GM21786 (cell line): ENCODE measurements at regions not wholly inside any gene's neighbourhood (a gene's known extent, or its start where the extent isn't known, plus 50 kb on each side); places are given as distances from the start of the nearest gene placed in this dataset.

Source experiments
- ATAC-seq: cut with Tn5 transposase; IDR thresholded peaks from one replicate; pipeline ENCODE4 v1.9.1; 2021; ENCODE audit not compliant: unreplicated experiment

GRCh38 chr22:49721211-49721763 is 106.4 kb downstream of the BRD1 start:
- ATAC-seq: no peak

- ATAC-seq: no peak
Measured at GRCh38 chr22:49720279-49720959, 107.3 kb downstream of the BRD1 start.

- no peak for ATAC-seq
Measured at GRCh38 chr22:49719046-49719445, 108.6 kb downstream of the BRD1 start.

GRCh38 chr22:49718396-49718795 is 109.3 kb downstream of the BRD1 start:
- no peak for ATAC-seq

- ATAC-seq: no peak
Measured at GRCh38 chr22:49717322-49717919, 110.3 kb downstream of the BRD1 start.

GRCh38 chr22:49716441-49716840 is 111.2 kb downstream of the BRD1 start:
- ATAC-seq: no peak

GRCh38 chr22:49715450-49715849 is 112.2 kb downstream of the BRD1 start:
- ATAC-seq: no peak

- ATAC-seq: no peak
Measured at GRCh38 chr22:49713003-49713402, 114.7 kb downstream of the BRD1 start.

- ATAC-seq: no peak
Measured at GRCh38 chr22:49712195-49712791, 115.4 kb downstream of the BRD1 start.

GRCh38 chr22:49710746-49711145 is 116.9 kb downstream of the BRD1 start:
- no peak for ATAC-seq

- ATAC-seq: no peak
Measured at GRCh38 chr22:49709464-49709863, 118.2 kb downstream of the BRD1 start.

- ATAC-seq: no peak
Measured at GRCh38 chr22:49705972-49706352, 121.7 kb downstream of the BRD1 start.

- ATAC-seq: no peak
Measured at GRCh38 chr22:49705216-49705971, 122.3 kb downstream of the BRD1 start.

GRCh38 chr22:49704345-49705215 is 123.1 kb downstream of the BRD1 start:
- ATAC-seq: no peak

GRCh38 chr22:49703990-49704344 is 123.7 kb downstream of the BRD1 start:
- no peak for ATAC-seq

GRCh38 chr22:49703505-49703904 is 124.2 kb downstream of the BRD1 start:
- ATAC-seq: no peak

- ATAC-seq: no peak
Measured at GRCh38 chr22:49702068-49702397, 125.6 kb downstream of the BRD1 start.

GRCh38 chr22:49701380-49702067 is 126.1 kb downstream of the BRD1 start:
- no peak for ATAC-seq

GRCh38 chr22:49699928-49700498 is 127.7 kb downstream of the BRD1 start:
- no peak for ATAC-seq

GRCh38 chr22:49699476-49699875 is 128.2 kb downstream of the BRD1 start:
- ATAC-seq: no peak
